Stimulated activated CD8-positive, alpha-beta memory T cell treated with anti-CD3 and anti-CD28 coated beads, Interleukin-15, amount 100 ng/mL, for 48 hours (primary cell): ENCODE measurements at regions not wholly inside any gene's neighbourhood (a gene's known extent, or its start where the extent isn't known, plus 50 kb on each side); places are given as distances from the start of the nearest gene placed in this dataset.
"Not testable (repeated sequence)": the region's sequence is repeated elsewhere in the genome, so short reads cannot be mapped to it uniquely, and the experiment has no call there.

ENCODE experiments used
- DNase-seq, 2 donors: peaks; one replicate each; pipeline ENCODE4 v3.0.0-alpha.2; 2020; ENCODE audit warnings: low read depth in 2 of 2

DNA sequence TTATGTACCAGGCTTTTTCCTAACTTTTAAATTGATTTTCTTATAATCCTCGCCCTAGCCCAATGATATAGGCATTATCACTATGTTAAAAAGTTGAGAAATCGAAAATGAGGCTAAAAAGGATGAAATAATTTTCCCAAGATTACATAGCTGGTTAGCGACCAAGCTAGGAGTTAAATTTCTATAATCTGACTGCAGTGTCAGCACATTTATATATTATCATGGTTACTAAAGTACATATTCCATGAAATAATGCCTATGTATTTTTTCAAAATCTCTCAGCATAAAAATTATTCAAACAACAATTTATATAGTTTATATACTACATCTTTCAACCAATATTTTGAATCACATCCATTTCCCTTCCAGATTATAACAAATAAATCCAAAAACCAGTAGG is 317.3 kb upstream of the TFPI start:
- no peak for DNase-seq

- DNase-seq, result no peak
These were observed 318.9 kb upstream of the TFPI start for GRCh38 chr2:187873132-187873531.

GRCh38 chr2:187874786-187875185 is 320.6 kb upstream of the TFPI start:
- no peak for DNase-seq

- no peak for DNase-seq
These were observed 321.3 kb upstream of the TFPI start for GRCh38 chr2:187875261-187876141.

- no peak for DNase-seq
These were observed 322.3 kb upstream of the TFPI start for GRCh38 chr2:187876554-187876953.

DNA sequence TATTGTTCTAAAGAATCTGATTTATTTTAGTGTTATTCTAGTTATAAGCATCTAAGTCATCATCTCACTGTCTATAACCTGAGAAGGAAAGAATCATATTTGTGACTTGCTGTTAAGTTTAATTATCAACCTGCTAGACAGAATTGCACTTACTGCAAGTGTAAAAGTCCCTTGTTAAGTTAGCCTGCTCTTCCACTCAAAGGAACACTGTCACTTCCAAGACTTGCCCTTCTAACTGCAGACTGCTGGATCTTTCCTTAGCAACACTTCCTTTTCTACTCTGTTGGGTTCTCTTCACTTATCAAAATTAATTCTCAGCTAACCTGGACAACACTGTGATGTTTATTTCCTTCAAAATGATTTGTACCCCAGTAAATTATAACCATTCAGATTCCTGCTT is 323.2 kb upstream of the TFPI start:
- DNase-seq, result no peak

DNA sequence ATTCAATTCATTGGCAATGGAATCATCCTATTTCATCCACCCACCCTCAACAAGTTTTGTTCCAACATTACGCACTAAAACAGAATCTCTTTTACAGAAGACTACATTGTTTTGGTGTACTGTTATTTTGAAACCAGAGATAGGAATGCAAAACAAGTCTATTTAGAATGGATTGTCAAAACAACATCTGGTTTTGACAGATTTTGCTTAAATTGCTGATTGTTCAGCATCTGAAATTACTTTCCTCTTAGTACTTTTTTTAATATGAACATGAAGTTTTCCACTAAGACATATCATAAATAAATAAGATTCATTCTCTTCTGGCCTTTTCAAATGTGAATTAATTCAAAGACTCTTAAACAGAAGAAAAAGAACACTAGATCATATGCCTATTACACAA is 323.9 kb upstream of the TFPI start:
- DNase-seq, result no peak

DNA sequence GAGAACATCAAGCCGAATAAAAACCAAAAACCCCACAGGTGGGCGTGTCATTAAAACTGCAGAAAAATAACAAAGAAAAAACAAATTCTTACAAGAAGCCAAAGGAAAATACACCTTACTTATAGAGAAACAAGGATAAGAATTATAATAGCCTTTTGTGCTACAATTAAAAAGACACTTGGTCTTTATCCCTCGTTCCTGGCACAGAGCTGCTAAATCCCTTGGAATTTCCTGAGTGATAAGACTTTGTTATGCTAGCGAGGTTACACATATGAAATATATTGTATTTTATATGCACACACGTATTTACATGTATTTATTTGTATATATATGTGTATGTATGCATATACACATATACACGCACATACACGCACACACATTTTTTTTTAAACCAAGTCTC is 325.3 kb upstream of the TFPI start:
- no peak for DNase-seq

GRCh38 chr2:187884003-187884402 is 329.8 kb upstream of the TFPI start:
- no peak for DNase-seq

- DNase-seq, result no peak
These were observed 336.5 kb upstream of the TFPI start for GRCh38 chr2:187890690-187891089.

- no peak for DNase-seq
These were observed 345.8 kb upstream of the TFPI start for GRCh38 chr2:187900021-187900420.

DNA sequence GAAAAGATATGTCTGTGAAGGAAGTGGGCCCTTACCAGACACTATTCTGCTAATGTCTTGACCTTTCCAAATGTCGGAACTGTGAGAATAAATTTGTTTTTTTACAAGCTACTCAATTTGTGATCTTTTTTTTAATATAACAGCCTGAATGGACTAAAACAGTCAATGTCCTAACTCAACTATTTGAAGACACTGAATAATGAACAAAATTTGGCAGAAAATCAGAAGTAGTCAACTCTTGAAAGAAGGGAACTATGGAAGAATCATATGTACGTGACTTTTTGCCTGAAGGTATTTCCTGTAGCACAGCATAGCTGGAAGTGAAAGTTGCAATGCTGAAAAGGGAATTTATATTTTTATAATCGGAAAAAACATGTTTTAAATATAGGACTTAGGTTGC is 351.8 kb upstream of the TFPI start:
- DNase-seq, result no peak

- DNase-seq, result not testable (repeated sequence)
These were observed 356.7 kb upstream of the TFPI start for GRCh38 chr2:187910922-187911321.

- DNase-seq, result no peak
These were observed 358.7 kb upstream of the TFPI start for GRCh38 chr2:187912950-187913349.

DNA sequence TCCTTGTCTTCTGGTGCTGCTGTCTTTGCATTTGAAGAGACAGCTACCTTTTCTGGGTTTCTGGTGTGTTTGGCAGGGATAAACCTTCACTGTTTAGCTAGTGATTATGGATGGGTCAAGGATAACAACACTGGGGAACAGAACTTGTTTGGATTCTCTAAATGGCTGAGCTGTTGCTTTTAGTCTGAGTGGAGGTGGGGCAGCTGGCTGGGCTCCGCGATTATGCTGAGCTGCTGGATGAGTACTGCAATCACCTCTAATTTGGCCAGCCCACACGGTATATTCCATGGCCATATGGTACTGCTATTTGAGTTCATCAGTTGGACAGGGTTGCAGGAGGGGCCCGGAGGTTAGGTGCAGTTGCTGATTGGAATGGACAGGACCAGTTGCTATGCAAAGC is 361.6 kb upstream of the TFPI start:
- DNase-seq, result no peak

DNA sequence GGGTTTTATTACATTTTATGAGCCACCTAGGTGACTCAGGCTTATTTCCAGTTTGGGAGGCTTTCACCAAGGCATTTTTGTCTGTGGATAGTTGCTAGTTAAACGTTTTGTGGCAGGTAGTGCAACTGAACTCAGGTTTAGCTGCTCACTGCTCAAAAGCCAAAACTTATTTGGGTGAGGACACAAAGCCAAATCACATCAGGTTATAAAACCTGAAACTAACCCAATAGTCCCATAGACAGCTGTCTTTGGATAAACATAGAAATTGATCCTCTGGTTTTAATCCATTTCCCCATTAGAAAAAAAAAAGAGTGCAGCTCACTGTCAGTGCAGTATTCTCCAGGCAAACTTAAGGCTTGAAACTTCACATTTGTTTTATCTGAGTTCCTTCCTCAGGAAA is 362.6 kb upstream of the TFPI start:
- DNase-seq, result no peak

DNA sequence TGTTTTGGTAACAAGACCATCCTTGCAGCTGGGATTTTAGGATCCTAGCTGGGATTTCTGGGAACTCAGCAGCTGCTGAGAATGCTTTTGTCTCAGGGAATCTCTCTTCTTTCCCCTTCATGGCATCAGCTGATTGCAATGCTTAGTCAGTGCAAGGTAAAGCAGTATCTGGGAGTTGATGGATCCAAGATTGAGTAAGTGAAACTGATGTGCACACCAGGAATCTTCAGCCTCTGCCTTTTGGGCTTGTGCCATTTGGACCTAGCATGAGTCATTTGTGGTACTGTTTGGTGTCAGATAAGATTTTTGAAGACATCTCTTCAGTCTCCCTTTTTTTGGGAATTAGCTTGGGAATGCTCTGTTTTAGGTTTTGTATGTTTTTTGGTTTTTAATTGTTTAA is 363.3 kb upstream of the TFPI start:
- no peak for DNase-seq

GRCh38 chr2:187918996-187919821 is 365.0 kb upstream of the TFPI start:
- DNase-seq, result no peak

DNA sequence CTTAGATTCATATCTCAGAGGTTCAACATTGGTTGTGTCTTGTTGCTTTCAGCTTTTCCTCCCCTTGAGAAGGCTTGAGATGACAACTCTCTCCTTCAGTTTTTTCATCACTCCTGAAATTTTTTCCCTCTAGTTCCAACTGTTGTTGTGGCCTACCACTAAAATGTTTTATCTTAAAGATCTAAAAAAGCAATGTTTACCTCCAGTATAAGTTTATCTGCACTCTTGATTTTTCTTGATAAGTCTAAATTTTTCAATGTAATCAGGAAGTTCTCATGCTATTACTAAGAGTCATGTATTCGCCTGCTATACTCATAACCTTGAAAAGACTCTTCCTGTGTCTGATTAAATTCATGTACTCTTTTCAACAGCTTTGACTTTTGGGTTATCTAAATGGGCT is 366.3 kb upstream of the TFPI start:
- no peak for DNase-seq

DNA sequence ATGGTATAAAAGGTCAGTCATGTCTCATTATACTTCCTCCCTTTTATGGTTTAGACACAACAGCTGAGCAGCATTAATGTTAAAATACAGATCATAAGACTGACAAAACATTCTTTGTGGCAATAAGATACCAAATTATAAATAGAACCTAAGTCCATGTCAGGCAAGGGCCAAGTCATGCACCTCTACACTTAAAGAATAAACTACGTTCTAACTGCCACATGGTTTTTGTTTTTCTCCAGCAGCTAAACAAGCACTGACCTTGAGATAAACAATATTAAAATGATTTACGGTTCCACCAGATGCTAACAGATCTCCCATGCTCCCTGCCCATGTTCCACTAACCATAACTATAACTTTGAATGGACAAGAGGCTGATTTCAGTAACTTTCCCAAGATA is 368.6 kb upstream of the TFPI start:
- DNase-seq, result no peak

- DNase-seq, result no peak
These were observed 367.4 kb upstream of the GULP1 start for GRCh38 chr2:187924293-187924692.

DNA sequence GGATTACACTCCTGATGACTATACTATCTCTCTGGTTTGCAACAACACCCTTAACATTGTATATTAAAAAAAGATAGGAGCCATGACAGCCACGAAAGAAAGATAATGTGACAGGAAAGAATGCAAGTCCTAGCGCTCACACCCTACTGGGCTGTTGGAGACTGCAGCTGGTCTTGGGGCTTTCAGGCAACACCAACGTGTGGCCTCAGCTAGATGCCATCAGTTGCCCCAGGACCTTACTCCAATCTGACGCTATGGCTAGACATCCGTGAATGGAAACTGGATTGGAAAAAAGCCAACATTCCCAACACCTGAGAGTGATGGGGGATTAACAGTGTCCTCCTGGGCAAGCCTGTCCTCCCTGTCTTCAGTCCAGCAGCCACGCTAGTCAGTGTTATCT is 357.4 kb upstream of the GULP1 start:
- no peak for DNase-seq

- no peak for DNase-seq
These were observed 357.0 kb upstream of the GULP1 start for GRCh38 chr2:187934692-187935091.
